ENCODE measurements at regions not wholly inside any gene's neighbourhood (a gene's known extent, or its start where the extent isn't known, plus 50 kb on each side); places are given as distances from the start of the nearest gene placed in this dataset.

- H3K4me3 ChIP-seq, result no peak overlapping the region
- H3K36me3 ChIP-seq, result no peaks in the 10 kb centered on the region
- H3K27me3 ChIP-seq (ENCODE audit: low read depth), result no peaks in the 10 kb centered on the region
- no peak overlapping the region for H3K27ac ChIP-seq
- ATAC-seq, result no peak
- TF ChIP-seq, protein P1, sequence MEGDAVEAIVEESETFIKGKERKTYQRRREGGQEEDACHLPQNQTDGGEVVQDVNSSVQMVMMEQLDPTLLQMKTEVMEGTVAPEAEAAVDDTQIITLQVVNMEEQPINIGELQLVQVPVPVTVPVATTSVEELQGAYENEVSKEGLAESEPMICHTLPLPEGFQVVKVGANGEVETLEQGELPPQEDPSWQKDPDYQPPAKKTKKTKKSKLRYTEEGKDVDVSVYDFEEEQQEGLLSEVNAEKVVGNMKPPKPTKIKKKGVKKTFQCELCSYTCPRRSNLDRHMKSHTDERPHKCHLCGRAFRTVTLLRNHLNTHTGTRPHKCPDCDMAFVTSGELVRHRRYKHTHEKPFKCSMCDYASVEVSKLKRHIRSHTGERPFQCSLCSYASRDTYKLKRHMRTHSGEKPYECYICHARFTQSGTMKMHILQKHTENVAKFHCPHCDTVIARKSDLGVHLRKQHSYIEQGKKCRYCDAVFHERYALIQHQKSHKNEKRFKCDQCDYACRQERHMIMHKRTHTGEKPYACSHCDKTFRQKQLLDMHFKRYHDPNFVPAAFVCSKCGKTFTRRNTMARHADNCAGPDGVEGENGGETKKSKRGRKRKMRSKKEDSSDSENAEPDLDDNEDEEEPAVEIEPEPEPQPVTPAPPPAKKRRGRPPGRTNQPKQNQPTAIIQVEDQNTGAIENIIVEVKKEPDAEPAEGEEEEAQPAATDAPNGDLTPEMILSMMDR (IDR thresholded peaks at IDR 0.05), result no peak
- intact Hi-C loops (cut with DNase I), result no loop called here
- H3K9me3 ChIP-seq, result peaks cover 6% of the 10 kb centered on the region
- no peaks in the 10 kb centered on the region for H3K4me1 ChIP-seq
- DNase-seq, result no peak
These were observed 643.7 kb downstream of the GABRG2 start for GRCh38 chr5:162711244-162711643.

GRCh38 chr5:162719720-162720119 lies 652.1 kb downstream of the GABRG2 start:
- DNase-seq (no peak), ATAC-seq (no peak)
- H3K4me1 ChIP-seq, result no peaks in the 10 kb centered on the region
- H3K4me3 ChIP-seq, result no peak overlapping the region
- no peaks in the 10 kb centered on the region for H3K36me3 ChIP-seq
- intact Hi-C loops (cut with DNase I), result no loop called here
- no peak overlapping the region for H3K27ac ChIP-seq
- H3K27me3 ChIP-seq (ENCODE audit: low read depth), result no peaks in the 10 kb centered on the region
- TF ChIP-seq, protein P1 (IDR thresholded peaks at IDR 0.05), result no peak
- peaks cover 6% of the 10 kb centered on the region for H3K9me3 ChIP-seq

DNA sequence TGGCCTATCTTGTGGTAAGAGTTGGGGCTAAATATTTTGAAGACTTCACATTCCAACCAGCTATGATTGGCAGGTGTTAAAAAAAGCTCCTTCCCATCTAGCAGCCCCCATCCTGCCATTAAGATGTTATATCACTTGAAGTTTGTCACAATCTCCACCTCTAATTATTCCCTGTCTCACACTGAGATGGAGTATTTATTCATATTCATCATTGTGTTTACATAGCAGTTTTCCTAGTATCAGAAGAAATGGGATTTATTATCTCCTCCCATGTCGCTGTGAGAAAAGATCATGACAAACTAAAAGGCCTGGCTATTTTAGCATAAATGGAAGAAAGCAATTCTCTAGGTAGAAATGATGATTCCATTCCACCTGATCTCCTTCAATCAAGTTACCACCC lies 653.6 kb downstream of the GABRG2 start:
- no peaks in the 10 kb centered on the region for H3K27me3 ChIP-seq (ENCODE audit: low read depth)
- no peaks in the 10 kb centered on the region for H3K9me3 ChIP-seq
- H3K4me1 ChIP-seq, result no peaks in the 10 kb centered on the region
- no peaks in the 10 kb centered on the region for H3K36me3 ChIP-seq
- H3K27ac ChIP-seq, result no peak overlapping the region
- ATAC-seq (no peak), DNase-seq (no peak)
- intact Hi-C loops (cut with DNase I), result no loop called here
- TF ChIP-seq, protein P1 (IDR thresholded peaks at IDR 0.05), result no peak
- H3K4me3 ChIP-seq, result no peak overlapping the region

- Histone ChIP-seq H3K36me3 (no peaks in the 10 kb centered on the region), H3K4me3 (no peak overlapping the region), H3K9me3 (no peaks in the 10 kb centered on the region), H3K27me3 (ENCODE audit: low read depth) (no peaks in the 10 kb centered on the region), H3K27ac (no peak overlapping the region), H3K4me1 (no peaks in the 10 kb centered on the region)
- DNase-seq (no peak), ATAC-seq (no peak)
- TF ChIP-seq, protein P1 (IDR thresholded peaks at IDR 0.05), result no peak
- intact Hi-C loops (cut with DNase I), result no loop called here
These were observed 684.8 kb upstream of the CCNG1 start for GRCh38 chr5:162752612-162753011.

GRCh38 chr5:162762119-162762518 lies 675.3 kb upstream of the CCNG1 start:
- no peaks in the 10 kb centered on the region for H3K36me3 ChIP-seq
- H3K4me3 ChIP-seq, result no peak overlapping the region
- intact Hi-C loops (cut with DNase I), result no loop called here
- no peak for DNase-seq
- no peaks in the 10 kb centered on the region for H3K9me3 ChIP-seq
- ATAC-seq, result no peak
- no peaks in the 10 kb centered on the region for H3K27me3 ChIP-seq (ENCODE audit: low read depth)
- H3K27ac ChIP-seq, result no peak overlapping the region
- TF ChIP-seq, protein P1 (IDR thresholded peaks at IDR 0.05), result no peak
- H3K4me1 ChIP-seq, result no peaks in the 10 kb centered on the region

DNA sequence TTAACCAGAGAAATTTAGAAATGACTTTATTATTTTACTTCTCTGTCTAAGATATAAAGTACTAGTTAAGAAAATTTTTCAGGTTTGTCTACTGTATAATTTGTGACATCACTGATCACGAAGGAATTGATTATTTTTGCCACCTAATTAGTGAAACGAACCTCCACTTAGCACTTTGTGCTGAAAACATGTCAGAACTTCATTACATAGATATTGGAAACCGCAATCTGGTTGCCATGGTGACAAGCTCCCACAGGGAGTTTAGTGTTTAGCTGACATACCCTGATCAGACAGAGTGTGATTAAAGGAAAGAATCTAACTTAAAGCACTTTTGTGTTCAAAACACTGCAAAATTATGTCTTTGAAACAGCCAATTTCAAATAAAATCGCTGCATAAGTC lies 668.4 kb upstream of the CCNG1 start:
- Histone ChIP-seq H3K9me3 (no peaks in the 10 kb centered on the region), H3K27me3 (ENCODE audit: low read depth) (no peaks in the 10 kb centered on the region), H3K36me3 (no peaks in the 10 kb centered on the region), H3K27ac (no peak overlapping the region), H3K4me1 (no peaks in the 10 kb centered on the region), H3K4me3 (no peak overlapping the region)
- intact Hi-C loops (cut with DNase I), result no loop called here
- DNase-seq, result no peak
- TF ChIP-seq, protein P1 (IDR thresholded peaks at IDR 0.05), result no peak
- ATAC-seq, result no peak
